Keratinocyte (primary cell): ENCODE measurements at regions not wholly inside any gene's neighbourhood (a gene's known extent, or its start where the extent isn't known, plus 50 kb on each side); places are given as distances from the start of the nearest gene placed in this dataset.

Source experiments
- DNase-seq: peaks from one replicate; pipeline ENCODE4 v3.0.0-alpha.2; 2011; ENCODE audit warnings: low read depth, missing footprints, low spot score
- FAIRE-seq: peaks from 2 replicates; lab custom pipeline; 2011; peaks lifted over from hg19 to GRCh38; lab: Jason Lieb, UNC
- H2AFZ ChIP-seq: 2 replicates; pipeline ENCODE4 v1.6.0; 2012; ENCODE audit warnings: low read length, control low read depth, inconsistent platforms; ENCODE audit not compliant: control insufficient read depth
- H3K27ac ChIP-seq: 2 replicates; pipeline ENCODE4 v1.5.1; 2011; ENCODE audit warnings: low read length; ENCODE audit not compliant: control insufficient read depth, insufficient read depth
- H3K27me3 ChIP-seq: 3 replicates; pipeline ENCODE4 v1.6.0; 2011; ENCODE audit warnings: low read length; ENCODE audit not compliant: control insufficient read depth, insufficient read depth; ENCODE audit errors: extremely low read depth
- H3K36me3 ChIP-seq, 2 experiments: 2 replicates in 1 of 2; 3 replicates in 1 of 2; pipeline ENCODE4 v1.5.1; 2011; ENCODE audit warnings: low read length in 2 of 2, mild to moderate bottlenecking in 1 of 2; ENCODE audit not compliant: control insufficient read depth in 2 of 2, insufficient read depth in 2 of 2; ENCODE audit errors: extremely low read depth in 1 of 2
- H3K4me1 ChIP-seq: 3 replicates; pipeline ENCODE4 v1.5.1; 2011; ENCODE audit warnings: low read length; ENCODE audit not compliant: control insufficient read depth, insufficient read depth; ENCODE audit errors: extremely low read depth
- H3K4me2 ChIP-seq: 3 replicates; pipeline ENCODE4 v1.6.0; 2011; ENCODE audit warnings: low read depth, low read length; ENCODE audit not compliant: control insufficient read depth, insufficient read depth; ENCODE audit errors: extremely low read depth
- H3K4me3 ChIP-seq, 3 experiments: fragments of 200-600 bp in 1 of 3; sonication (generic) in 1 of 3; 2 replicates in 2 of 3; 3 replicates in 1 of 3; pipeline ENCODE4 v1.5.1; 2011 to 2016; ENCODE audit warnings: low read length in 3 of 3, mild to moderate bottlenecking in 3 of 3, control low read depth in 2 of 3, inconsistent platforms in 1 of 3, low read depth in 1 of 3, mixed read lengths in 1 of 3, mixed run types in 1 of 3, moderate library complexity in 1 of 3; ENCODE audit not compliant: control insufficient read depth in 2 of 3, insufficient read depth in 2 of 3; ENCODE audit errors: extremely low read depth in 1 of 3
- H3K79me2 ChIP-seq: 2 replicates; pipeline ENCODE4 v1.6.0; 2012; ENCODE audit warnings: low read length; ENCODE audit not compliant: control insufficient read depth, insufficient read depth
- H3K9ac ChIP-seq: 3 replicates; pipeline ENCODE4 v1.6.0; 2011; ENCODE audit warnings: low read length; ENCODE audit not compliant: control insufficient read depth, insufficient read depth; ENCODE audit errors: extremely low read depth
- H3K9me1 ChIP-seq: 3 replicates; pipeline ENCODE4 v1.6.0; 2011; ENCODE audit warnings: low read length; ENCODE audit not compliant: control insufficient read depth, insufficient read depth; ENCODE audit errors: extremely low read depth
- H3K9me3 ChIP-seq: 2 replicates; pipeline ENCODE4 v1.5.1; 2012; ENCODE audit warnings: low read depth, low read length; ENCODE audit not compliant: control insufficient read depth
- H4K20me1 ChIP-seq: 3 replicates; pipeline ENCODE4 v1.6.0; 2011; ENCODE audit warnings: low read length; ENCODE audit not compliant: control insufficient read depth, insufficient read depth; ENCODE audit errors: extremely low read depth
- EZH2 ChIP-seq: IDR thresholded peaks from one replicate; pipeline ENCODE4 v1.6.1; 2012; ENCODE audit warnings: inconsistent platforms, mild to moderate bottlenecking, low read length, moderate library complexity
- dilution Hi-C: fragments of 300-500 bp; cut with MboI; formaldehyde crosslinking; loops from one replicate; pipeline ENCODE4 v1.7.0; 2020; ENCODE audit warnings: low sequenced_read_pairs; ENCODE audit not compliant: extremely low pct_ligation_motif_present
- TF ChIP-seq, protein P1 (sequence below), 3 experiments: IDR thresholded peaks in 1 of 3; conservative IDR thresholded peaks in 1 of 3; optimal IDR thresholded peaks in 1 of 3; 2 replicates in 2 of 3; 3 replicates in 1 of 3; pipeline versions ENCODE3 to v1.5.1; 2011; ENCODE audit warnings: low read length in 3 of 3, mild to moderate bottlenecking in 3 of 3, moderate library complexity in 2 of 3, control low read depth in 1 of 3, inconsistent platforms in 1 of 3; ENCODE audit not compliant: insufficient read depth in 2 of 3; ENCODE audit errors: extremely low read depth in 1 of 3

DNA sequence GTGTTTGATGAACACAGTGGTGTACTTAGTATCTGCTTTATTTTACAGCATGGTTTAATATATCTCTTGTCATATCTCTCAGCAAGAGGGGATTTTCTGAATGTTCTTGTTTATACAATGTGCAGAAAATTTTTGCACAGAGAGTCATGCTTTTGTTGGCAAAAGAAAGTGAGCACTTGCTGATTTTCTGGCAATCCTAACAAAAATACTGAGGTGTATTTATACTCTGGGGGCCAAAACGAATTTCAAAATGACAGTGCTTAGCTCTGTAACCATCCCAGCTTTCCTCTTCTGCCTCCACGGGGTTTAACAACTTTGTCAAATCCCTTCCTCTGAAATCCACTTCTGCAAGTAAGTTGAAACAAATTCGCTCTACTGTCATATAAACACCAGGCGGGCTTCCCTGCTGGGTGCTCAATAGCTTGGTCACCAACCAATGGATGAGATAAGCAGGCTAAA is 169.2 kb downstream of the NOC3L start:
- Histone ChIP-seq H3K9me3 (no peaks in the 10 kb centered on the region), H3K4me3 (no peak overlapping the region), H3K27me3 (no peaks in the 10 kb centered on the region), H2AFZ (no peak overlapping the region), H3K79me2 (no peaks in the 10 kb centered on the region), H3K36me3 (no peaks in the 10 kb centered on the region), H3K4me1 (peaks cover 8% of the 10 kb centered on the region), H4K20me1 (no peaks in the 10 kb centered on the region), H3K4me2 (no peak overlapping the region), H3K9ac (no peak overlapping the region), H3K27ac (no peak overlapping the region), H3K9me1 (no peaks in the 10 kb centered on the region)
- FAIRE-seq: no peak
- no peak for DNase-seq
- dilution Hi-C loops: no loop called here
- no peak for TF ChIP-seq EZH2
- TF ChIP-seq, protein P1, sequence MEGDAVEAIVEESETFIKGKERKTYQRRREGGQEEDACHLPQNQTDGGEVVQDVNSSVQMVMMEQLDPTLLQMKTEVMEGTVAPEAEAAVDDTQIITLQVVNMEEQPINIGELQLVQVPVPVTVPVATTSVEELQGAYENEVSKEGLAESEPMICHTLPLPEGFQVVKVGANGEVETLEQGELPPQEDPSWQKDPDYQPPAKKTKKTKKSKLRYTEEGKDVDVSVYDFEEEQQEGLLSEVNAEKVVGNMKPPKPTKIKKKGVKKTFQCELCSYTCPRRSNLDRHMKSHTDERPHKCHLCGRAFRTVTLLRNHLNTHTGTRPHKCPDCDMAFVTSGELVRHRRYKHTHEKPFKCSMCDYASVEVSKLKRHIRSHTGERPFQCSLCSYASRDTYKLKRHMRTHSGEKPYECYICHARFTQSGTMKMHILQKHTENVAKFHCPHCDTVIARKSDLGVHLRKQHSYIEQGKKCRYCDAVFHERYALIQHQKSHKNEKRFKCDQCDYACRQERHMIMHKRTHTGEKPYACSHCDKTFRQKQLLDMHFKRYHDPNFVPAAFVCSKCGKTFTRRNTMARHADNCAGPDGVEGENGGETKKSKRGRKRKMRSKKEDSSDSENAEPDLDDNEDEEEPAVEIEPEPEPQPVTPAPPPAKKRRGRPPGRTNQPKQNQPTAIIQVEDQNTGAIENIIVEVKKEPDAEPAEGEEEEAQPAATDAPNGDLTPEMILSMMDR (optimal IDR thresholded peaks at IDR 0.05 in 1 of 3, IDR thresholded peaks at IDR 0.05 in 1 of 3, conservative IDR thresholded peaks at IDR 0.05 in 1 of 3; ENCODE audit: extremely low read depth in 1 of 3, insufficient read depth in 2 of 3, low read length in 3 of 3): no peak

DNA sequence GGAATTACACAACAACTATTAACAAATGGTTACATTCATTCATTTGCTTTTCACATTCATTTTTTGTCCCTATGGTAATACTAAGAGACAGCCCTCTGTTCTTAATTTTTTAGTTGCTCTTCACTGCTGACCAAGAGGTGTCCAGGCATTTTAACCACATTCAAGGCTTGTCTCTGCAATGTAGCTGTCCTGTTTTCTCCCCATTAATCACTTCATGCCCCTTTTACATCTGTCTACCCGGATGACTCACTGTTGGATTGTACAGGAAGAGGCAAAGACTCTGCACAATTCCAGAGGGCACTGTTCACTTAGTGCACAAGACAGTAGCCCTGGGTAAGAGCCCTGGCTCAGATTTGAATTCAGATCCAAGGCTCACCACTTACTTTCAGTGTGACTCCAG is 168.5 kb downstream of the NOC3L start:
- no peak overlapping the region for H2AFZ ChIP-seq
- H3K79me2 ChIP-seq: no peaks in the 10 kb centered on the region
- FAIRE-seq (peak; percentile 75), DNase-seq (peak; percentile 69)
- TF ChIP-seq, protein P1 (optimal IDR thresholded peaks at IDR 0.05 in 1 of 3, IDR thresholded peaks at IDR 0.05 in 1 of 3, conservative IDR thresholded peaks at IDR 0.05 in 1 of 3; ENCODE audit: extremely low read depth in 1 of 3, insufficient read depth in 2 of 3, low read length in 3 of 3): peak in 2 of 3 experiments; percentile 26 to 32
- TF ChIP-seq EZH2: no peak
- H3K36me3 ChIP-seq: no peaks in the 10 kb centered on the region
- H3K27me3 ChIP-seq: no peaks in the 10 kb centered on the region
- H3K9me3 ChIP-seq: no peaks in the 10 kb centered on the region
- H3K4me3 ChIP-seq: no peak overlapping the region
- H3K9me1 ChIP-seq: no peaks in the 10 kb centered on the region
- no peak overlapping the region for H3K9ac ChIP-seq
- H3K27ac ChIP-seq: no peak overlapping the region
- peaks cover 8% of the 10 kb centered on the region for H3K4me1 ChIP-seq
- H3K4me2 ChIP-seq: peak overlapping the region; percentile 22
- H4K20me1 ChIP-seq: no peaks in the 10 kb centered on the region
- dilution Hi-C loops: no loop called here
